BLaER1 treated with 17β-estradiol and CSF1 and Interleukin-3, amounts not matched to agents 10 nM and 100 nM (cell line): ENCODE measurements at regions not wholly inside any gene's neighbourhood (a gene's known extent, or its start where the extent isn't known, plus 50 kb on each side); places are given as distances from the start of the nearest gene placed in this dataset.

Experiments used
- H3K27ac ChIP-seq, 11 experiments: shearing (Covaris generic); formaldehyde crosslinking; 2 replicates each; pipeline ENCODE4 v1.8.1; 2022
- H3K27me3 ChIP-seq, 11 experiments: shearing (Covaris generic); formaldehyde crosslinking; 2 replicates each; pipeline ENCODE4 v1.8.1; 2022
- H3K36me3 ChIP-seq, 11 experiments: shearing (Covaris generic); formaldehyde crosslinking; 2 replicates each; pipeline ENCODE4 v1.8.1; 2022
- H3K4me1 ChIP-seq, 10 experiments: shearing (Covaris generic); formaldehyde crosslinking; 2 replicates each; pipeline ENCODE4 v1.8.1; 2022
- H3K4me2 ChIP-seq, 11 experiments: shearing (Covaris generic); formaldehyde crosslinking; 2 replicates each; pipeline ENCODE4 v1.8.1; 2022
- H3K4me3 ChIP-seq, 10 experiments: shearing (Covaris generic); formaldehyde crosslinking; 2 replicates each; pipeline ENCODE4 v1.8.1; 2022
- H3K9ac ChIP-seq, 11 experiments: shearing (Covaris generic); formaldehyde crosslinking; 2 replicates each; pipeline ENCODE4 v1.8.1; 2022
- H3K9me3 ChIP-seq, 11 experiments: shearing (Covaris generic); formaldehyde crosslinking; replicated peaks in 1 of 11; 2 replicates each; pipeline ENCODE4 v1.8.1; 2022
- H4K20me1 ChIP-seq, 11 experiments: shearing (Covaris generic); formaldehyde crosslinking; 2 replicates each; pipeline ENCODE4 v1.8.1; 2022
- Cebpa-rat ChIP-seq, 11 experiments: shearing (Covaris generic); IDR thresholded peaks; 2 replicates each; pipeline ENCODE4 v1.8.1; 2022

DNA sequence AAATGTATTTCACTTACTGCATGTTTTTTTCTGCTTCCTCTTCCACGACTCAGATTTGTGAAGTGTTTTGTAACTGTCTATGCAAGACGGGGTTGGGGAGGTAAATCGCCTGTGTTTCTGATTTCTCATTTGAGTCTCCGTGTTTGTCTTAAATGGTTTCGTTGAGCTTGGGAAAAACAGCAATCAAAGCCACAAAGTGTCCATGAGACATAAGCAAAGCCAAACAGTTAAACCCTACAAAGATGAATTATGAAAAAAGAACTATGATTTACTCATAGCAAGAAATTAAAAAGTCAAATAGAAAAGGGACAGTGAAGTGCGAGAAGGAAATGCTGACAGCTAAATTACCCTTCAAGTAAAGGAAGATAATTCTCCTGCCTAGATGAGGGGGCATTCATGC is 164.3 kb upstream of the TMPO start:
- peaks cover 0 to 2% (median 0%) of the 10 kb centered on the region in 11 experiments; a peak in 2 of 22 replicates for H3K9me3 ChIP-seq
- H3K36me3 ChIP-seq = no peaks in the 10 kb centered on the region
- H3K4me2 ChIP-seq = no peak overlapping the region
- H3K4me3 ChIP-seq = no peak overlapping the region
- TF ChIP-seq Cebpa-rat (IDR thresholded peaks at IDR 0.05) = no peak
- H4K20me1 ChIP-seq = no peaks in the 10 kb centered on the region
- H3K27ac ChIP-seq = no peak overlapping the region
- no peak overlapping the region for H3K9ac ChIP-seq
- H3K4me1 ChIP-seq = peaks cover 0 to 19% (median 0%) of the 10 kb centered on the region in 10 experiments; a peak in 7 of 20 replicates
- H3K27me3 ChIP-seq = no peaks in the 10 kb centered on the region

DNA sequence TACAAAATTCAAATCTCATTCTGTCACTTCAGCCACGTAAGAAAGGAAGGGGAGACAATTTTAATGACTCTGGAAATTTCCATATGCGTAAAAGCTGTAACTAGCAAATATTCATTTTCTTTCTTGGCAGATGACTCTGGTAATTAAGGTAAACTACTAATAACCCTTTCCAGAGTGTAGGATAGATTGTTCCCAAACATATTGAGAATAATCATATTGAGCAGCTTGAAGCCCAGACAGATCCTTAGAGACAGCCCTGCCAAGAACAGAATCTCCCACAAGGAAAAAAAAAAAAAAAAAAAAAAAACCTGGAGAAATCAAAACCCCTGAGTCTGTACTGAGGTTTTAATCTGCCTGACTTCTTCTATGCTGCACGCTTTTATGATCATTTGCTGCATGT is 163.6 kb upstream of the TMPO start:
- no peaks in the 10 kb centered on the region for H3K36me3 ChIP-seq
- H3K4me2 ChIP-seq = peak overlapping the region in 1 of 11 experiments; percentile 46; a peak in 1 of 22 replicates
- H3K9ac ChIP-seq = no peak overlapping the region
- no peaks in the 10 kb centered on the region for H4K20me1 ChIP-seq
- peak overlapping the region in 1 of 11 experiments; percentile 43; a peak in 1 of 22 replicates for H3K27ac ChIP-seq
- H3K4me1 ChIP-seq = peaks cover 0 to 19% (median 1%) of the 10 kb centered on the region in 10 experiments; a peak in 8 of 20 replicates
- H3K4me3 ChIP-seq = no peak overlapping the region
- no peaks in the 10 kb centered on the region for H3K9me3 ChIP-seq
- no peak for TF ChIP-seq Cebpa-rat (IDR thresholded peaks at IDR 0.05)
- no peaks in the 10 kb centered on the region for H3K27me3 ChIP-seq

DNA sequence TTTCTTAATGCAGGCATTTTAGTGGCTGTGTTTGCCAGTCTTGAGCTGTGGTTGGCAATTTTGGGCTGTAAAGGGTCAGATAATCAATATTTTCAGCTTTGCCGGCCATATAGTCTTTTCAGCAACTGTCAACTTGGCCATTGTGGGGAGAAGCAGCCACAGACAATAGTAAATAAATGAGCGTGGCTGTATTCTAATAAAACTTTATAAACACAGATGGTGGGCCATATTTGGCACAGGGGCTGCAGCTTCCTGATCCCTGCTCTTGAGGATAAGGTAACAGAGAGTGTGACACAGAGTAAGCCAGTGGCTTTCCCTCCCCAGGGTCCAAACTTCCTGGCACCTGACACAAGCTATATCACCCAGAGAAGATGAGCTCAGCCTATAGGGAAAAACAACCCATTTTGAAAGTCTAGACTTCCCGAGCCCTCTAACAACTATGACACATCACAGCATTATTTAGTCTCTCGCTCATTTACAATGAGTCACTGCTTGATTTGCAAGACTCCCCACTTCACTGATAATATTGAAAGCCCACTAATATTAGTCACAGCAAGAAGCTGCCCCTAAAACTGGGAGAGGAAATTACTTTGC is 163.1 kb upstream of the TMPO start:
- Histone ChIP-seq H3K4me1 (peaks cover 0 to 19% (median 5%) of the 10 kb centered on the region in 10 experiments; a peak in 10 of 20 replicates), H4K20me1 (no peaks in the 10 kb centered on the region), H3K27ac (peak overlapping the region in 1 of 11 experiments; percentile 43; a peak in 2 of 22 replicates), H3K36me3 (no peaks in the 10 kb centered on the region), H3K4me3 (no peak overlapping the region), H3K9me3 (no peaks in the 10 kb centered on the region), H3K9ac (no peak overlapping the region), H3K27me3 (no peaks in the 10 kb centered on the region), H3K4me2 (peak overlapping the region in 4 of 11 experiments; percentile 19 to 52 (median 40); a peak in 5 of 22 replicates)
- TF ChIP-seq Cebpa-rat (IDR thresholded peaks at IDR 0.05) = no peak

DNA sequence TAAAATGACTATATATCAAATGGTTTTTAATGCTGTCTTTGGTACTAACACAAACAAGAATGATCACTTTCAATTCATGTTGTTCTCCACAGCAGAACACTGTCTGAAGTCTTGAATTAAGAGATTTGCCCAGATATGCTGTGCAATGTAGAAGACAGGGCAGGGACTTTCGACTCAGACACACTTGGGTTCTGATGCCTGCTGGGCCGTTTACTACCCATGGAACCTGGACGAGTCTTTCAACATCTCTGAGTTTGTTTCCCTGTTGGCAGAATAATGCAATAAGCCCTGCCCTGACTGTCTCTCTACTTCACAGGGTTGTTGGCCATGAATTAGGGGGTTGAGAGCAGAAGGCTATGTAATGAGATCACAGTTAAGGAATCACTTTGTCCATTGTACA is 162.6 kb upstream of the TMPO start:
- H4K20me1 ChIP-seq = no peaks in the 10 kb centered on the region
- H3K4me2 ChIP-seq = peak overlapping the region in 4 of 11 experiments; percentile 19 to 52 (median 40); a peak in 6 of 22 replicates
- no peak for TF ChIP-seq Cebpa-rat (IDR thresholded peaks at IDR 0.05)
- H3K27me3 ChIP-seq = no peaks in the 10 kb centered on the region
- no peak overlapping the region for H3K4me3 ChIP-seq
- peaks cover 0 to 19% (median 5%) of the 10 kb centered on the region in 10 experiments; a peak in 10 of 20 replicates for H3K4me1 ChIP-seq
- no peaks in the 10 kb centered on the region for H3K36me3 ChIP-seq
- peak overlapping the region in 2 of 11 experiments; percentile 32 to 43; a peak in 4 of 22 replicates for H3K27ac ChIP-seq
- H3K9ac ChIP-seq = no peak overlapping the region
- no peaks in the 10 kb centered on the region for H3K9me3 ChIP-seq

DNA sequence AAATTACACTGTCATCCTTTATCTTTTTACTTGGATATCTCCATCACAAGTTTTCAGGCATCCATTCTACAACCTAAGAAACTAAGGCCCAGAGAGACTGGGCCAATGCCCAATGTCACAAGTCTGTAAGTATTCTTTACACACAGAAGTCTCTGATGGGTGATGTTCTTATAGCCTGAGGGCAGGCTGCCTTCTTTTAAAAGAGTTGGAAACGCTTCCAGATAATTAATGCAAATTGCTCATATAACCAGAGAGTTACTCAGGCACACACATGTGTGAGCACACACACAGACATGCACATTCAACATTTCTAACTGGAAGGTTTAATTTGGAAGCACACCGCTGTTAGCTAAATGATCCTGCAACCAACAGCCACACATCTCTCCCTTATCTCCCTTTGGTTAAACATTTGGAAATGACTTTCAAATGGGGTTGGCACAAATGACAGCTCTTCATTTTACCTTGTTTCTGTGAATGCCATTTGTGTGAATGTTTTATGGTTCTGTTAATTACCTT is 160.8 kb upstream of the TMPO start:
- TF ChIP-seq Cebpa-rat (IDR thresholded peaks at IDR 0.05) = no peak
- no peaks in the 10 kb centered on the region for H3K36me3 ChIP-seq
- no peak overlapping the region for H3K4me2 ChIP-seq
- H3K27me3 ChIP-seq = no peaks in the 10 kb centered on the region
- H4K20me1 ChIP-seq = no peaks in the 10 kb centered on the region
- H3K9me3 ChIP-seq = no peaks in the 10 kb centered on the region
- H3K9ac ChIP-seq = no peak overlapping the region
- peaks cover 0 to 19% (median 5%) of the 10 kb centered on the region in 10 experiments; a peak in 10 of 20 replicates for H3K4me1 ChIP-seq
- H3K4me3 ChIP-seq = no peak overlapping the region
- H3K27ac ChIP-seq = no peak overlapping the region

DNA sequence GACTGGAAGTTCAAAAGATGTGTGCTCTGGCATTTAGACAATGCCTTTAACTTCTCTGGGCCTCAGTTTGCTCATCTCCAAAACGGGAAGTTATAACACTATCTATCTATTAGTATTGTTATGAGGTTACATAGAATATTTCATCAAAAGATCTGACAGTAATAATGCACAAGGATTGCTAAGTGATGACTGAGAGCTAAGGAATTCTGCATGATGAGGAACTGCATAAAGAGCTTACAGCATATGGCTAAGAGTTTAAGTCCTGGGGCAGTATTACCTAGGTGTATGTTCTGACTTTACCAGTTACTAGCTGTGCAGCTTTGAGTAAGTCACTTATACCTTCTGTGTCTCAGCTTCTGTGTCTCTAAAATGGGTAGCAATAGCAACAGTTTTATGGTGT is 160.1 kb upstream of the TMPO start:
- Histone ChIP-seq H3K27ac (no peak overlapping the region), H3K27me3 (no peaks in the 10 kb centered on the region)
- no peak for TF ChIP-seq Cebpa-rat (IDR thresholded peaks at IDR 0.05)

DNA sequence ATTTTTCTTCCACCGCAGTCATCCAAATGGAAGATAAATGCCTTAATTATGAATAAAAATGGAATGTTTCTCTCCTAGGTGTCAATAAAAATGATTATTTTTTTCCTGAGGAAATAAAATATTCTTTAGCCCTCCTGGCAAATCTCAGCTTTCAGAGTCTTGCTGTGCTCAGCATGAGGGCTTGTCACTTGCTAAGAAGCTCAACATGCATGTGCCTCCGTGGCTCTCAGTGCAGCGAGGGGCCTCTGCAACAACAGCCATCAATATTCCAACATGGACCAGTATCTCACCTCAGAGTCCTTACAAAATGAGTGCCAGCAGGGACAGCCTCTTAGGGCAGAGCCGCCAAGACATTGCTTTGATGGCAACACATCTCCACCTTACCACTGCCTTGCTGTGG is 159.5 kb upstream of the TMPO start:
- H3K27ac ChIP-seq = no peak overlapping the region
- no peaks in the 10 kb centered on the region for H4K20me1 ChIP-seq
- no peaks in the 10 kb centered on the region for H3K9me3 ChIP-seq
- H3K4me1 ChIP-seq = peaks cover 0 to 19% (median 5%) of the 10 kb centered on the region in 10 experiments; a peak in 10 of 20 replicates
- H3K4me2 ChIP-seq = no peak overlapping the region
- TF ChIP-seq Cebpa-rat (IDR thresholded peaks at IDR 0.05) = no peak
- no peak overlapping the region for H3K9ac ChIP-seq
- no peaks in the 10 kb centered on the region for H3K27me3 ChIP-seq
- no peak overlapping the region for H3K4me3 ChIP-seq
- H3K36me3 ChIP-seq = no peaks in the 10 kb centered on the region

More for the DNA sequence above, 160.1 kb upstream of the TMPO start:
- Histone ChIP-seq H3K4me2 (no peak overlapping the region), H4K20me1 (no peaks in the 10 kb centered on the region), H3K4me1 (peaks cover 0 to 19% (median 5%) of the 10 kb centered on the region in 10 experiments; a peak in 10 of 20 replicates), H3K4me3 (no peak overlapping the region), H3K9me3 (no peaks in the 10 kb centered on the region), H3K9ac (no peak overlapping the region), H3K36me3 (no peaks in the 10 kb centered on the region)

DNA sequence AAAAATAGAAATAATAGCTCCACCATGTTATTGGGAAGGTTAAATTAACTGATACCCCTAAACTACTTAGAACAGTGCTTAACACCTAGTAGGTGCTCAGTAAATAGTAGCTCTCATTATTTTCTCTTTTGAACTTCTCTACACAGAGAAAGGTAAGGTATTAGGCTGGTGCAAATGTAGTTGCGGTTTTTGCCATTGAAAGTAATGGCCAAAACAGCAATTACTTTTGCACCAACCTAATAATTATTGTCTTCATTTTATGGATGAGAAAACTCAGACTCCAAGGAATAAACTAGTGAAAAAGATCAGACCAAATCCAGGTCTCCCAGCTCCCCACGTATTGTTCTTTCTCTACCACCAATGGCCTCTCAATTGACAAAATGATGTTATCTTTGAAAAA is 157.2 kb upstream of the TMPO start:
- H3K9me3 ChIP-seq = no peaks in the 10 kb centered on the region
- no peaks in the 10 kb centered on the region for H4K20me1 ChIP-seq
- H3K9ac ChIP-seq = no peak overlapping the region
- no peaks in the 10 kb centered on the region for H3K27me3 ChIP-seq
- no peak for TF ChIP-seq Cebpa-rat (IDR thresholded peaks at IDR 0.05)
- peaks cover 0 to 6% (median 4%) of the 10 kb centered on the region in 10 experiments; a peak in 10 of 20 replicates for H3K4me1 ChIP-seq
- H3K36me3 ChIP-seq = 0 out of 22 replicates have a peak, but pooled peaks cover 0 to 4% (median 0%) of the 10 kb centered on the region in 11 experiments
- H3K4me3 ChIP-seq = no peak overlapping the region
- no peak overlapping the region for H3K27ac ChIP-seq
- no peak overlapping the region for H3K4me2 ChIP-seq

DNA sequence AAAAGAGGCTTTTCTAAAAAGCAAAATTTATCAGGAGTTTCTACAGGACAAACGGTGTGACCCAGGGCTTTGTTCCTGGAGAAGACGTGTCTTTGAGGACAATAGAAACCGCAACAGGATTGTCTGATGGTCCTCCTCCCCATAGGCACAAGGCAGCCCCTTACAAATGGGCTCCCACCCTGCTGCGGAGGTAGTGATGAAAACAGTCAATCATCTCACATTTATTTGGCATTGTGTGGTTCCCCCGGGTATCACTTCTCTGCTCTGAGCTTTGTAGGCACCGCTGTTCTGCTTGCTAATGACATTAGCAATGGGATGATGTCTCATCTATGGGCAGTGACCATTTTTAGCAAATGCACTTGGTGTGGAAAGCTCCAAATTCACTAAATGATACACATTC is 155.5 kb upstream of the TMPO start:
- Histone ChIP-seq H3K4me3 (no peak overlapping the region), H3K27me3 (no peaks in the 10 kb centered on the region), H4K20me1 (no peaks in the 10 kb centered on the region), H3K4me2 (no peak overlapping the region), H3K36me3 (peaks cover 0 to 13% (median 0%) of the 10 kb centered on the region in 11 experiments; a peak in 2 of 22 replicates), H3K9ac (no peak overlapping the region), H3K4me1 (peaks cover 0 to 6% (median 0%) of the 10 kb centered on the region in 10 experiments; a peak in 4 of 20 replicates), H3K9me3 (no peaks in the 10 kb centered on the region), H3K27ac (no peak overlapping the region)
- TF ChIP-seq Cebpa-rat (IDR thresholded peaks at IDR 0.05) = no peak
